ENCODE measurements at regions not wholly inside any gene's neighbourhood (a gene's known extent, or its start where the extent isn't known, plus 50 kb on each side); places are given as distances from the start of the nearest gene placed in this dataset.

DNA sequence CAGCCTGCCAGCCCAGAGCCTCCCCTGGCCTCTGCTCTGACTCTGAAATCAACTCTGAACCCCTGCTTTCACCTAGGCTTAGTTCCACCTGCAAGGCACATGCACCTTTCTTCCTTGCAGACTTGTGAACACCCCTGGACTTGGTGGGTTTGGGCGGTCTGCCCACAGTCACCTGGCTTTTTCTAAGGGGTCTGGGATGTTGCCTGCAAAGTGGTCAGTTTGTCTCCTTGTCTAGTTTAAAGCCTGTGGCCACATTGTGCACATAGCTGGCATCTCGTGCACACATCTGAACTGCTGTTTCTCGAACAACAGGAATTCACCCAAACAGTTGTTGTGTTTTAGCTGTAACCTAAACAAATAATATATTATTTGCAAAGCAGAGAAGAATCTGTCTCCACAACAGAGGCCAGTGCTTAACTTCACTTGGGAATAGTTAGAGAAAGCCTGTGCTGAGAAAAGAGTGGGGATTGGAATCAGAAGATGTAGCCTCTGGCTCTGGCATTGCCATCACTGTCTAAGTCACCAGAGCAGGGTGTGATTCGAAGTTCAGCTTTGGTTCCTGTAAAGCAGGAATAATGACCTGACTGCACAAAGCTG, 108.5 kb downstream of the TMEM18 start:
- TF ChIP-seq BCL11A (IDR thresholded peaks at IDR 0.05; ENCODE audit: low read depth, low read length) (no peak), POLR2AphosphoS5 (IDR thresholded peaks at IDR 0.05; ENCODE audit: low read length) (no peak), PAX8 (IDR thresholded peaks at IDR 0.05) (no peak), CREM (IDR thresholded peaks at IDR 0.05; ENCODE audit: low read depth) (no peak), ZNF217 (IDR thresholded peaks at IDR 0.05) (no peak), CTCF (IDR thresholded peaks at IDR 0.05 in 2 of 3, conservative IDR thresholded peaks at IDR 0.05 in 1 of 3; ENCODE audit: control insufficient read depth in 2 of 3, extremely low read depth in 1 of 3, insufficient read depth in 1 of 3, low read depth in 3 of 3, low read length in 3 of 3) (no peak), YY1 (IDR thresholded peaks at IDR 0.05; ENCODE audit: low read depth, low read length) (no peak), BACH1 (IDR thresholded peaks at IDR 0.05; ENCODE audit: borderline replicate concordance) (no peak), SREBF1 (IDR thresholded peaks at IDR 0.05; ENCODE audit: low read length) (no peak)
- TF ChIP-seq, protein P1, sequence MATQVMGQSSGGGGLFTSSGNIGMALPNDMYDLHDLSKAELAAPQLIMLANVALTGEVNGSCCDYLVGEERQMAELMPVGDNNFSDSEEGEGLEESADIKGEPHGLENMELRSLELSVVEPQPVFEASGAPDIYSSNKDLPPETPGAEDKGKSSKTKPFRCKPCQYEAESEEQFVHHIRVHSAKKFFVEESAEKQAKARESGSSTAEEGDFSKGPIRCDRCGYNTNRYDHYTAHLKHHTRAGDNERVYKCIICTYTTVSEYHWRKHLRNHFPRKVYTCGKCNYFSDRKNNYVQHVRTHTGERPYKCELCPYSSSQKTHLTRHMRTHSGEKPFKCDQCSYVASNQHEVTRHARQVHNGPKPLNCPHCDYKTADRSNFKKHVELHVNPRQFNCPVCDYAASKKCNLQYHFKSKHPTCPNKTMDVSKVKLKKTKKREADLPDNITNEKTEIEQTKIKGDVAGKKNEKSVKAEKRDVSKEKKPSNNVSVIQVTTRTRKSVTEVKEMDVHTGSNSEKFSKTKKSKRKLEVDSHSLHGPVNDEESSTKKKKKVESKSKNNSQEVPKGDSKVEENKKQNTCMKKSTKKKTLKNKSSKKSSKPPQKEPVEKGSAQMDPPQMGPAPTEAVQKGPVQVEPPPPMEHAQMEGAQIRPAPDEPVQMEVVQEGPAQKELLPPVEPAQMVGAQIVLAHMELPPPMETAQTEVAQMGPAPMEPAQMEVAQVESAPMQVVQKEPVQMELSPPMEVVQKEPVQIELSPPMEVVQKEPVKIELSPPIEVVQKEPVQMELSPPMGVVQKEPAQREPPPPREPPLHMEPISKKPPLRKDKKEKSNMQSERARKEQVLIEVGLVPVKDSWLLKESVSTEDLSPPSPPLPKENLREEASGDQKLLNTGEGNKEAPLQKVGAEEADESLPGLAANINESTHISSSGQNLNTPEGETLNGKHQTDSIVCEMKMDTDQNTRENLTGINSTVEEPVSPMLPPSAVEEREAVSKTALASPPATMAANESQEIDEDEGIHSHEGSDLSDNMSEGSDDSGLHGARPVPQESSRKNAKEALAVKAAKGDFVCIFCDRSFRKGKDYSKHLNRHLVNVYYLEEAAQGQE (IDR thresholded peaks at IDR 0.05; ENCODE audit: low read depth, low read length), result no peak
- TF ChIP-seq, protein P2, sequence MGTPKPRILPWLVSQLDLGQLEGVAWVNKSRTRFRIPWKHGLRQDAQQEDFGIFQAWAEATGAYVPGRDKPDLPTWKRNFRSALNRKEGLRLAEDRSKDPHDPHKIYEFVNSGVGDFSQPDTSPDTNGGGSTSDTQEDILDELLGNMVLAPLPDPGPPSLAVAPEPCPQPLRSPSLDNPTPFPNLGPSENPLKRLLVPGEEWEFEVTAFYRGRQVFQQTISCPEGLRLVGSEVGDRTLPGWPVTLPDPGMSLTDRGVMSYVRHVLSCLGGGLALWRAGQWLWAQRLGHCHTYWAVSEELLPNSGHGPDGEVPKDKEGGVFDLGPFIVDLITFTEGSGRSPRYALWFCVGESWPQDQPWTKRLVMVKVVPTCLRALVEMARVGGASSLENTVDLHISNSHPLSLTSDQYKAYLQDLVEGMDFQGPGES (IDR thresholded peaks at IDR 0.05), result no peak

Measured in GM12878 (cell line).